ENCODE measurements at regions not wholly inside any gene's neighbourhood (a gene's known extent, or its start where the extent isn't known, plus 50 kb on each side); places are given as distances from the start of the nearest gene placed in this dataset.
A peak's percentile ranks its signal among the peaks of the same experiment; 100 is the strongest.
"Not testable (repeated sequence)": the region's sequence is repeated elsewhere in the genome, so short reads cannot be mapped to it uniquely, and the experiment has no call there.

DNA sequence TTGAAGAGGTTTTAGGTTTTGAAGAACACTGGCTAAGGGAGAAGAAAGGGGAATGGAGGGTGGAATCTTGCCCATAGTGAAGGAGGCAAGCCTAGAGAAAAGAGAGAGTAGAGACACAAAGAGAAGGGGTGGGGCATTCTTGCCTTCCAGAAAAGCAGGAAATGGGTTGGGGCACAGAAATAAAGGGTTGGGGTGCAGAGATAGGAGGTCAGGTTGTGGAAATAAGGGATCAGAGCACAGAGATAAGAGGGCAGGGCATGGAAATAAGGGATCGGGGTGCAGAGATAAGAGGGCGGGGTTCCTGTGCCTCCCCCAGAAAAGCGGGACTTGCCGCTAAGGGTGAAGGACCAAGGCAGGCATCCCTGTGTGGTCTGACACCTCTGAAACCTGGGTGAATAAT, 69.9 kb downstream of the ALG1L2 start:
- H3K4me1 ChIP-seq (ENCODE audit: control insufficient read depth in 5 of 5, insufficient read depth in 5 of 5, low read length in 5 of 5); H3K9ac ChIP-seq (ENCODE audit: low read length in 5 of 5); H3K27ac ChIP-seq (ENCODE audit: low read depth, low read length); H3K36me3 ChIP-seq (ENCODE audit: control insufficient read depth in 5 of 5, insufficient read depth in 5 of 5, low read length in 5 of 5); H3K4me3 ChIP-seq (ENCODE audit: low read depth in 1 of 5, low read length in 5 of 5); H3K9me3 ChIP-seq (ENCODE audit: control insufficient read depth in 5 of 5, low read length in 5 of 5); H3K27me3 ChIP-seq (ENCODE audit: control insufficient read depth in 5 of 5, insufficient read depth in 4 of 5, low read length in 5 of 5): not testable (repeated sequence)

DNA sequence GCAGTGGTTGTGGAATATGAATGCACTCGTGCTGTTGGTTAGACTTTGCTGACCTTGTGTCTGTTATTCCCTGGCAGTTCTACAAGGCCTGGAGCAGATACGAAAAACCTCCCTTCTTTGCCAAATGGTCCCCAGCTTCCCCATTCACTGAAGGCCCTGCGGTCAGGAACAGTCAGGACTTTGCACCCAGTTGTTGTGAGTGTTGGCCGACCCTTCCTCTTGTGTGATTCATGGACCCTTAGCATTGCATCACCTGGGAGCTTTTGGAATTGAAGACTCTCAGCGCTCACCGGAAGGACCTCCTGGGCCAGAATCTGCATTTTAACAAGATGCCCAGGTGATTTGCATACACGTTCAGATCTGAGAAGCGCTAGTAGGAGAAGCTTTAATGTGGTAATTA, 71.6 kb downstream of the ALG1L2 start:
- not testable (repeated sequence) for H3K36me3 ChIP-seq (ENCODE audit: control insufficient read depth in 5 of 5, insufficient read depth in 5 of 5, low read length in 5 of 5); H3K27me3 ChIP-seq (ENCODE audit: control insufficient read depth in 5 of 5, insufficient read depth in 4 of 5, low read length in 5 of 5); H3K9me3 ChIP-seq (ENCODE audit: control insufficient read depth in 5 of 5, low read length in 5 of 5); H3K4me3 ChIP-seq (ENCODE audit: low read depth in 1 of 5, low read length in 5 of 5); H3K27ac ChIP-seq (ENCODE audit: low read depth, low read length); H3K9ac ChIP-seq (ENCODE audit: low read length in 5 of 5); H3K4me1 ChIP-seq (ENCODE audit: control insufficient read depth in 5 of 5, insufficient read depth in 5 of 5, low read length in 5 of 5)

DNA sequence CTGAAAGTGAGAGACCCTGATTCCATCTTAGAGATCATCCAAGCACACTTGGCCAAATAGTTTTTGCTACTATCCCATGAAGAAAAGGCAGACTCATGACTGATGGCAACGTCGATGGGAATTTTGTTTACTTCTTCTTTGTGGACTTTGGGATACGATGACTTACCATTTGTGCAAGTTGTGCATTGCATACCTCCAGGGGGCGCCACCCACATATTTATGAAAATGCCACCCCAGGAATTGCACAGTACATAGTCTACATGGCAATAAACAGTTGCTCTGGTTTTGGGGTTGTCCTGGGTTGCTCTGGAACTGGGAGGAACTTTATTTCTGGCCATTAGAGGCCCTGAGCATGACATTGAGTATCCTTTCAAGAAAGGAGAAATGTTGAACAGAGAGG, 73.8 kb downstream of the ALG1L2 start:
- not testable (repeated sequence) for H3K4me1 ChIP-seq (ENCODE audit: control insufficient read depth in 5 of 5, insufficient read depth in 5 of 5, low read length in 5 of 5); H3K9me3 ChIP-seq (ENCODE audit: control insufficient read depth in 5 of 5, low read length in 5 of 5); H3K27ac ChIP-seq (ENCODE audit: low read depth, low read length); H3K9ac ChIP-seq (ENCODE audit: low read length in 5 of 5); H3K27me3 ChIP-seq (ENCODE audit: control insufficient read depth in 5 of 5, insufficient read depth in 4 of 5, low read length in 5 of 5); H3K36me3 ChIP-seq (ENCODE audit: control insufficient read depth in 5 of 5, insufficient read depth in 5 of 5, low read length in 5 of 5); H3K4me3 ChIP-seq (ENCODE audit: low read depth in 1 of 5, low read length in 5 of 5)

DNA sequence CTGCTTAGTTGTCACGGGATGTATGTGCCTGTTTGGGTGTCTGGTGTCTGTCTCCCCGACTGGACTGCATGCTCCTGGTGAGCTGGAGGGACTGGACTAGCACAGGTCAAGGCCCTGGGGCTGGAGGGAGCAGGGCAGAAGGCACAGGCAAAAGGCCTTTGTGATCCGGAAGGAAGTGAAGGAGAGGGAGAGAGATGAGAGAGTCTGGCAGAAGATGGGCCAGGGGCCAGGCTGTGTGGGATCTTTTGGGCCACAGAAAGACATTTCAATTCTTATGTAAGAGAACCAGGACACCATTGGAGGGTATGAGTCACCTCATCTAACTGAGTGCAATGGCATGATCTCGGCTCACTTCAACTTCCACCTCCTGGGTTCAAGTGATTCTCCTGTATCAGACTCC, 85.2 kb downstream of the ALG1L2 start:
- not testable (repeated sequence) for H3K27me3 ChIP-seq (ENCODE audit: control insufficient read depth in 5 of 5, insufficient read depth in 4 of 5, low read length in 5 of 5); H3K27ac ChIP-seq (ENCODE audit: low read depth, low read length); H3K4me3 ChIP-seq (ENCODE audit: low read depth in 1 of 5, low read length in 5 of 5); H3K9ac ChIP-seq (ENCODE audit: low read length in 5 of 5); H3K36me3 ChIP-seq (ENCODE audit: control insufficient read depth in 5 of 5, insufficient read depth in 5 of 5, low read length in 5 of 5); H3K9me3 ChIP-seq (ENCODE audit: control insufficient read depth in 5 of 5, low read length in 5 of 5); H3K4me1 ChIP-seq (ENCODE audit: control insufficient read depth in 5 of 5, insufficient read depth in 5 of 5, low read length in 5 of 5)

DNA sequence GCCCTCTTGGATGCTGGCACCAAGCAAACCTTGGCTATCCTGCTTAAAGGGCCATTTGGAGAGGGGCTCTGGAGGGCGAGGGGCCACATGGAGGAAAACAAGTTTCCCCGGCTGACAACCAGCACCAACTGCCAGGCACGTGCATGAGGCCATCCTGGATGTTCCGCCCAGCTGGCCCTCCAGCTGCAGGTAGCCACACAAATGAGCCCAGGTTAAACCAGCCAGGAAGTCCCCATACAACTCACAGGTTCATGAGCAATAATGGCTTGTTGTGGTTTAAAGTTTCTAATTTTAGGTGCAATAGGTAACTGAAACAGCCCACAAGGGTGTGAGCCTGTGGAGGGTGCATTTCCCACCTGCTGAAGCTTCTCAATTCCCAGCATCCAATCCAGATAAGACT, 93.6 kb downstream of the ALG1L2 start:
- H3K27ac ChIP-seq (ENCODE audit: low read depth, low read length): not testable (repeated sequence)

DNA sequence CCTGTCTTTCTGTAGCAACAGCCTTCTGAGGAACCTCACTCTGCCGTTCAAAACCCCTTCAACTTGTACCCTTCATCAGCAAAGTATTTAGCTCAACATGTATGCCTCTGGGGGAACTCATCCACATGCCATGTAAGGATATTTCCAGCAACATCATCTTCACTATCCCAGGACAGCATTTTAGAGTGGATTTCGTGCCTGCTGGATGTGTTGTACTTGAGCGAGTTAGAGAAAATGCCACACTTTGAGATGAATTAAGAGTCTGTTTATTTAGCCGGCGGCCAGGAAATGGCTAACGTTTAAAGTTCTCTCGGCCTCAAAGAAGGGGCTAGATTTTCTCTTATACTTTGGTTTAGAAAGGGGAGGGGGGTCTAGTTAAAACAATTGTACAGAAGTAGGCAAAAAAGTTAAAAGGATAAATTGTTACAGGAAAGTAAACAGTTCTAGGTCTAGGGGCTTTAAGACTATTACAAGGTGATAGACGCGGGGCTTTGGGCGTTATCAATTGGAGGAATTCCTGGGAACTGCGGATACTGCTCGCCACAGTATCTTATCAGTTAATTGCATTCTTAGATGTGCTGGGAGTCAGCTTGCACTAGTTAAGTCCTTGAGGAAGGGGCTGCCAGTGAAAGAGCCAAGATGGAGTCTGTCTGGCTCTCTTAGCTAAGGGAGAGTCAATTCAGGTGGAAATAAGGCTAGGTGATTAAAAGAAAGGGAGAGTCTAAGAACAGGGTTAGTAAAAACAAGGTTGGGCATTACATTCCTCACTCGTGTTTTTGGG, 95.0 kb downstream of the ALG1L2 start:
- H3K27me3 ChIP-seq (ENCODE audit: control insufficient read depth in 5 of 5, insufficient read depth in 4 of 5, low read length in 5 of 5); H3K4me1 ChIP-seq (ENCODE audit: control insufficient read depth in 5 of 5, insufficient read depth in 5 of 5, low read length in 5 of 5); H3K9ac ChIP-seq (ENCODE audit: low read length in 5 of 5); H3K36me3 ChIP-seq (ENCODE audit: control insufficient read depth in 5 of 5, insufficient read depth in 5 of 5, low read length in 5 of 5); H3K9me3 ChIP-seq (ENCODE audit: control insufficient read depth in 5 of 5, low read length in 5 of 5); H3K4me3 ChIP-seq (ENCODE audit: low read depth in 1 of 5, low read length in 5 of 5); H3K27ac ChIP-seq (ENCODE audit: low read depth, low read length): not testable (repeated sequence)

More for the DNA sequence above, 93.6 kb downstream of the ALG1L2 start:
- H3K27me3 ChIP-seq (ENCODE audit: control insufficient read depth in 5 of 5, insufficient read depth in 4 of 5, low read length in 5 of 5); H3K4me3 ChIP-seq (ENCODE audit: low read depth in 1 of 5, low read length in 5 of 5); H3K9ac ChIP-seq (ENCODE audit: low read length in 5 of 5); H3K36me3 ChIP-seq (ENCODE audit: control insufficient read depth in 5 of 5, insufficient read depth in 5 of 5, low read length in 5 of 5); H3K9me3 ChIP-seq (ENCODE audit: control insufficient read depth in 5 of 5, low read length in 5 of 5); H3K4me1 ChIP-seq (ENCODE audit: control insufficient read depth in 5 of 5, insufficient read depth in 5 of 5, low read length in 5 of 5): not testable (repeated sequence)

DNA sequence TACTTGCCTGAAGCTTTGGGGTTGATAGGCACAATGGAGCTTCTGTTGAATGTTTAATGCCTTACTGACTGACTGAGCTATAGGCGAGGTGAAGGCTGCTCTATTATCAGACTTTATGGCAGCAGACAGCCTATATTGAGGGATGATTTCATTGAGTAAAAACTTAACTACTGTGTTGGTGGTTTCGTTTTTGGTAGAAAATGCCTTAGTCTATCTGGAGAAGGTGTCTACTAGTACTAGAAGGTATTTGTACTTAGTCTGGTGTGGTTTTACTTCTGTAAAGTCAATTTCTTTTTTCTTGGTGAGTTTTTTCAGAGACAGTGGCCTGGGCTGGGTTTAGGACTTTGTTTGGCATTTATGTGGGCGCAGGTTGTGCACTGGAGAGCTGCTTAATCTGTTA, 97.2 kb downstream of the ALG1L2 start:
- not testable (repeated sequence) for H3K27me3 ChIP-seq (ENCODE audit: control insufficient read depth in 5 of 5, insufficient read depth in 4 of 5, low read length in 5 of 5); H3K27ac ChIP-seq (ENCODE audit: low read depth, low read length); H3K4me1 ChIP-seq (ENCODE audit: control insufficient read depth in 5 of 5, insufficient read depth in 5 of 5, low read length in 5 of 5); H3K9me3 ChIP-seq (ENCODE audit: control insufficient read depth in 5 of 5, low read length in 5 of 5); H3K4me3 ChIP-seq (ENCODE audit: low read depth in 1 of 5, low read length in 5 of 5); H3K9ac ChIP-seq (ENCODE audit: low read length in 5 of 5); H3K36me3 ChIP-seq (ENCODE audit: control insufficient read depth in 5 of 5, insufficient read depth in 5 of 5, low read length in 5 of 5)

DNA sequence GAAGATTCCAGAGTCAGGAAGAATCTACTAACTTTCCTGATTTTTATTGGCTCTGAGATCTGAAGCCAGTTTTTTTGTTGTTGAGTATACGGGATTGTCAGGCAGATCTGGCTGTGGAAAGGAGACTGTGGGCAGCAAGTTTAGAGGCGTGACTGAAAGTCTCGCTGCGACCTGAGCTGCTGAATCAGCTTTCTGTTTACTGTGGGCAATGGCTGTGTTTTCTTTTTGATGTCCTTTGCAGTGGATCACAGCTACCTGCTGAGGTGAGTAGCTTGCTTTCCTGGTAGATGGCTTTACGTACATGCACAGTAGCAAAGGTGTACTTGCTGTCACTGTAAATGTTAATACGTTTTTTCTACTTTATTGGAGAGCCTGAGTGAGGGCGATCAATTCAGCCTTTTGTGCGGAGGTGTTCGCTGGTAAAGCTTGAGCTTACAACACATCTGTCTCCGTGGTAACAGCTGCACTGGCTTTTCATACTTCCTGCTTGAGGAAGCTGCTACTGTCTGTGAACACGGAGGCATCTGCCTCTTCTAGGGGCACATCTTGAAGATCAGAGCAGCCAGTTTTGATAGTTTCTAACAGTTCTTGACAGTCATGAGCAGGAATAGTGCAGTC, 97.8 kb downstream of the ALG1L2 start:
- H3K27ac ChIP-seq (ENCODE audit: low read depth, low read length): not testable (repeated sequence)
- peak overlapping the region; percentile 30 to 71 (median 50) for H3K4me3 ChIP-seq (ENCODE audit: low read depth in 1 of 5, low read length in 5 of 5)

DNA sequence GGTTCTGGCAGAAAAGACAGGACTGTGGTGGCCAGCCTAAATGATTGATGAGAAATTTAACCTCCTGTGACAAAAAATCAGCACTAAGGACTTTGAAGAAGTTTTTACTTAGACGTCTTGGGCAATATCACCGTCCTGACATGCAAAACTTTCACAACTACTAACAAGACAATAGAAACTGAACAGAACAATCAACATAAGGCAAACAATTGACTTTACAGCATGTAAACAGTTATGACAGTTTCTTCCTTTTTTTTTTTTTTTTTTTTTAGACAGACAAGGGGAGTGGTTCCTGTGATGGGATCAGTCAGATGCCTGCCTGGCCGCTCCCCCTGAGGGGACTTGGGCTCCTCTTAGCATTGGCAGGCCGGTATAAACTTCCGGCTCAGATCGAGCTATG, 100.8 kb downstream of the ALG1L2 start:
- H3K27ac ChIP-seq (ENCODE audit: low read depth, low read length); H3K4me3 ChIP-seq (ENCODE audit: low read depth in 1 of 5, low read length in 5 of 5); H3K36me3 ChIP-seq (ENCODE audit: control insufficient read depth in 5 of 5, insufficient read depth in 5 of 5, low read length in 5 of 5); H3K9ac ChIP-seq (ENCODE audit: low read length in 5 of 5); H3K27me3 ChIP-seq (ENCODE audit: control insufficient read depth in 5 of 5, insufficient read depth in 4 of 5, low read length in 5 of 5); H3K9me3 ChIP-seq (ENCODE audit: control insufficient read depth in 5 of 5, low read length in 5 of 5); H3K4me1 ChIP-seq (ENCODE audit: control insufficient read depth in 5 of 5, insufficient read depth in 5 of 5, low read length in 5 of 5): not testable (repeated sequence)

More for the DNA sequence above, 97.8 kb downstream of the ALG1L2 start:
- not testable (repeated sequence) for H3K9me3 ChIP-seq (ENCODE audit: control insufficient read depth in 5 of 5, low read length in 5 of 5); H3K4me1 ChIP-seq (ENCODE audit: control insufficient read depth in 5 of 5, insufficient read depth in 5 of 5, low read length in 5 of 5); H3K9ac ChIP-seq (ENCODE audit: low read length in 5 of 5); H3K36me3 ChIP-seq (ENCODE audit: control insufficient read depth in 5 of 5, insufficient read depth in 5 of 5, low read length in 5 of 5); H3K27me3 ChIP-seq (ENCODE audit: control insufficient read depth in 5 of 5, insufficient read depth in 4 of 5, low read length in 5 of 5)

DNA sequence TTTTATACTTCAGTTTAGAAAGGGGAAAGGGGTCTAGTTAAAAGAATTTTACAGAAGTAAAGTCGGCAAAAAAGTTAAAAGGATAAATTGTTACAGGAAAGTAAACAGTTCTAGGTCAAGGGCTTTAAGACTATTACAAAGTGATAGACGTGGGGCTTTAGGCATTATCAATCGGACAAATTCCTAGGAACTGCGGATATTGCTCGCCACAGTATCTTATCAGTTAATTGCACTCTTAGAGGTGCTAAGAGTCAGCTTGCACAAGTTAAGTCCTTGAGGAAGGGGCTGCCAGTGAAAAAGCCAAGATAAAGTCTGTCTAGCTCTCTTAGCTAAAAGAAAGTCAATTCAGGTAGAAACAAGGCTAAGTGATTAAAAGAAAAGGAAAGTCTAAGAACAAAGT, 102.1 kb downstream of the ALG1L2 start:
- H3K27me3 ChIP-seq (ENCODE audit: control insufficient read depth in 5 of 5, insufficient read depth in 4 of 5, low read length in 5 of 5); H3K4me1 ChIP-seq (ENCODE audit: control insufficient read depth in 5 of 5, insufficient read depth in 5 of 5, low read length in 5 of 5); H3K27ac ChIP-seq (ENCODE audit: low read depth, low read length); H3K9ac ChIP-seq (ENCODE audit: low read length in 5 of 5); H3K36me3 ChIP-seq (ENCODE audit: control insufficient read depth in 5 of 5, insufficient read depth in 5 of 5, low read length in 5 of 5); H3K9me3 ChIP-seq (ENCODE audit: control insufficient read depth in 5 of 5, low read length in 5 of 5); H3K4me3 ChIP-seq (ENCODE audit: low read depth in 1 of 5, low read length in 5 of 5): not testable (repeated sequence)
